A673 (cell line): ENCODE measurements at regions not wholly inside any gene's neighbourhood (a gene's known extent, or its start where the extent isn't known, plus 50 kb on each side); places are given as distances from the start of the nearest gene placed in this dataset.
"Not testable (repeated sequence)": the region's sequence is repeated elsewhere in the genome, so short reads cannot be mapped to it uniquely, and the experiment has no call there.

Experiments
- BruUV-seq: library from RNA; stranded (reverse); fragments of 400-500 nt; replicated peaks from 2 replicates; lab custom pipeline; 2021; lab: Mats Ljungman, UMichigan
- CTCF ChIA-PET: fragments of 300-600 bp; sonication (Branson Sonifier 250); formaldehyde crosslinking; loops from one replicate; lab custom pipeline; 2022; ENCODE audit warnings: antibody characterized with exemption; lab: Charles Lee
- POLR2A ChIA-PET: fragments of 300-600 bp; sonication (Branson Sonifier 250); formaldehyde crosslinking; loops from one replicate; lab custom pipeline; 2022; ENCODE audit warnings: antibody characterized with exemption; ENCODE audit not compliant: low non-redundant PET; lab: Charles Lee
- DNase-seq: peaks from one replicate; pipeline ENCODE4 v3.0.0-alpha.2; 2015; ENCODE audit warnings: low spot score
- H3K27ac ChIP-seq: fragments of 200-600 bp; sonication (generic); 2 replicates; pipeline ENCODE4 v1.5.1; 2016; ENCODE audit warnings: mixed run types, low read depth, mild to moderate bottlenecking, mixed read lengths, antibody characterized with exemption, low read length; ENCODE audit not compliant: poor library complexity, severe bottlenecking
- H3K27me3 ChIP-seq: fragments of 200-600 bp; sonication (generic); replicated peaks from 2 replicates; pipeline ENCODE4 v1.6.1; 2017; ENCODE audit warnings: mixed run types, low read depth, mild to moderate bottlenecking, mixed read lengths, antibody characterized with exemption, low read length; ENCODE audit not compliant: insufficient read depth, poor library complexity
- H3K36me3 ChIP-seq: fragments of 200-600 bp; sonication (generic); 2 replicates; pipeline ENCODE4 v1.6.1; 2016; ENCODE audit warnings: mixed run types, mild to moderate bottlenecking, mixed read lengths, antibody characterized with exemption, low read length; ENCODE audit not compliant: insufficient read depth, poor library complexity, severe bottlenecking
- H3K4me1 ChIP-seq: fragments of 200-600 bp; sonication (generic); 2 replicates; pipeline ENCODE4 v1.6.1; 2017; ENCODE audit warnings: mixed run types, mild to moderate bottlenecking, mixed read lengths, antibody characterized with exemption, low read length; ENCODE audit not compliant: insufficient read depth, poor library complexity, severe bottlenecking
- H3K4me3 ChIP-seq: fragments of 200-600 bp; sonication (generic); 2 replicates; pipeline ENCODE4 v1.5.1; 2016; ENCODE audit warnings: low read depth, mixed run types, mild to moderate bottlenecking, mixed read lengths, low read length; ENCODE audit not compliant: poor library complexity, severe bottlenecking
- H3K9me3 ChIP-seq: fragments of 200-600 bp; sonication (generic); 2 replicates; pipeline ENCODE4 v1.6.1; 2016; ENCODE audit warnings: mixed run types, low read depth, mild to moderate bottlenecking, mixed read lengths, antibody characterized with exemption, low read length; ENCODE audit not compliant: poor library complexity, severe bottlenecking
- CTCF ChIP-seq: fragments of 300-800, 200-600 bp; sonication (generic); conservative IDR thresholded peaks from 2 replicates; pipeline ENCODE4 v1.5.1; 2017; ENCODE audit warnings: low read depth, mild to moderate bottlenecking, antibody characterized with exemption, low read length, moderate library complexity, mixed read lengths
- EZH2 ChIP-seq: fragments of 200-600 bp; sonication (generic); IDR thresholded peaks from 2 replicates; pipeline ENCODE4 v1.6.1; 2017; ENCODE audit warnings: borderline replicate concordance, low read depth, mild to moderate bottlenecking, mixed read lengths, antibody characterized with exemption, low read length; ENCODE audit not compliant: poor library complexity, severe bottlenecking
- intact Hi-C: fragments of 100-400 bp; cut with micrococcal nuclease; formaldehyde crosslinking; loops from one replicate; pipeline ENCODE4 v1.10.0; 2022; ENCODE audit not compliant: unreplicated experiment

- Histone ChIP-seq H3K9me3 (no peaks in the 10 kb centered on the region), H3K27me3 (no peaks in the 10 kb centered on the region), H3K27ac (no peak overlapping the region), H3K36me3 (no peaks in the 10 kb centered on the region), H3K4me3 (no peak overlapping the region), H3K4me1 (no peaks in the 10 kb centered on the region)
- intact Hi-C loops, result no loop called here
- ChIA-PET CTCF (no interaction called here), POLR2A (no interaction called here)
- no TSS peak for BruUV-seq
- no peak for DNase-seq
- TF ChIP-seq CTCF (no peak), EZH2 (no peak)
Measured at GRCh38 chr2:150802635-150803034, 315.2 kb upstream of the RND3 start.

- H3K4me3 ChIP-seq, H3K4me1 ChIP-seq, CTCF ChIA-PET, DNase-seq, intact Hi-C loops, H3K27me3 ChIP-seq, H3K9me3 ChIP-seq, BruUV-seq, POLR2A ChIA-PET, H3K36me3 ChIP-seq, H3K27ac ChIP-seq: not testable (repeated sequence)
Measured at GRCh38 chr2:150796236-150796635, 308.8 kb upstream of the RND3 start.

GRCh38 chr2:150792780-150793300 is 305.4 kb upstream of the RND3 start:
- H3K9me3 ChIP-seq, result peaks cover 7% of the 10 kb centered on the region
- CTCF ChIA-PET, result no interaction called here
- DNase-seq, result no peak
- H3K27ac ChIP-seq, result no peak overlapping the region
- BruUV-seq, result no TSS peak
- H3K36me3 ChIP-seq, result no peaks in the 10 kb centered on the region
- POLR2A ChIA-PET, result no interaction called here
- no peaks in the 10 kb centered on the region for H3K4me1 ChIP-seq
- no peak for TF ChIP-seq CTCF
- no peak for TF ChIP-seq EZH2
- H3K4me3 ChIP-seq, result no peak overlapping the region
- intact Hi-C loops, result no loop called here
- H3K27me3 ChIP-seq, result no peaks in the 10 kb centered on the region

GRCh38 chr2:150791567-150791966 is 304.1 kb upstream of the RND3 start:
- no peaks in the 10 kb centered on the region for H3K4me1 ChIP-seq
- CTCF ChIA-PET, result no interaction called here
- no TSS peak for BruUV-seq
- H3K27ac ChIP-seq, result no peak overlapping the region
- intact Hi-C loops, result no loop called here
- peaks cover 7% of the 10 kb centered on the region for H3K9me3 ChIP-seq
- no peaks in the 10 kb centered on the region for H3K36me3 ChIP-seq
- no peak overlapping the region for H3K4me3 ChIP-seq
- DNase-seq, result no peak
- POLR2A ChIA-PET, result no interaction called here
- H3K27me3 ChIP-seq, result no peaks in the 10 kb centered on the region
- TF ChIP-seq EZH2, result no peak
- TF ChIP-seq CTCF, result no peak
